ENCODE measurements at regions not wholly inside any gene's neighbourhood (a gene's known extent, or its start where the extent isn't known, plus 50 kb on each side); places are given as distances from the start of the nearest gene placed in this dataset.

DNA sequence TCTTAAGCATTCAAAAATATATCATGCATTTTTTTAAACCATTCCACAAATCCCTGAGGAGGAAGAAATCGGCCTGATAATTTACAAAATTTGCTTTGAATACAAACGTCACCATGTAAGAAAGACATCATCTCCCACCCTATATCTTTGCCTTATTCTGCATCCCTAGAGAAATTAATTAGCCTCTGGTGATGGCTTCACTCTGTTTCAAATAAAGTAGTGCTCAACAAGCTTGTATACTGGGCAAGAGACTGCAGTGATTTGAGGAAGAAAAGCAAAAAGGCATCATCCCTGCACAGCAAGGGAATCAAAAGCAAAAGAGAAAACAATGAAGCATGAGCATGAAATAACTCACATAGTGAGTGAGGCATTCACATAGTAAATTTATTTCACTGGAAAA is 375.5 kb downstream of the CDH7 start:
- no peaks in the 10 kb centered on the region for H3K9me3 ChIP-seq (ENCODE audit: insufficient read depth, low read length)
- no peak for TF ChIP-seq EZH2phosphoT487 (conservative IDR thresholded peaks at IDR 0.05; ENCODE audit: low read length)
- TF ChIP-seq, protein P1, sequence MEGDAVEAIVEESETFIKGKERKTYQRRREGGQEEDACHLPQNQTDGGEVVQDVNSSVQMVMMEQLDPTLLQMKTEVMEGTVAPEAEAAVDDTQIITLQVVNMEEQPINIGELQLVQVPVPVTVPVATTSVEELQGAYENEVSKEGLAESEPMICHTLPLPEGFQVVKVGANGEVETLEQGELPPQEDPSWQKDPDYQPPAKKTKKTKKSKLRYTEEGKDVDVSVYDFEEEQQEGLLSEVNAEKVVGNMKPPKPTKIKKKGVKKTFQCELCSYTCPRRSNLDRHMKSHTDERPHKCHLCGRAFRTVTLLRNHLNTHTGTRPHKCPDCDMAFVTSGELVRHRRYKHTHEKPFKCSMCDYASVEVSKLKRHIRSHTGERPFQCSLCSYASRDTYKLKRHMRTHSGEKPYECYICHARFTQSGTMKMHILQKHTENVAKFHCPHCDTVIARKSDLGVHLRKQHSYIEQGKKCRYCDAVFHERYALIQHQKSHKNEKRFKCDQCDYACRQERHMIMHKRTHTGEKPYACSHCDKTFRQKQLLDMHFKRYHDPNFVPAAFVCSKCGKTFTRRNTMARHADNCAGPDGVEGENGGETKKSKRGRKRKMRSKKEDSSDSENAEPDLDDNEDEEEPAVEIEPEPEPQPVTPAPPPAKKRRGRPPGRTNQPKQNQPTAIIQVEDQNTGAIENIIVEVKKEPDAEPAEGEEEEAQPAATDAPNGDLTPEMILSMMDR (IDR thresholded peaks at IDR 0.05; ENCODE audit: insufficient read depth, low read length, poor library complexity, severe bottlenecking) = no peak
- no peaks in the 10 kb centered on the region for H4K20me1 ChIP-seq (ENCODE audit: low read depth, low read length)
- H3K9ac ChIP-seq (ENCODE audit: low read length) = no peak overlapping the region
- no peak overlapping the region for H3K4me3 ChIP-seq (ENCODE audit: insufficient read depth, low read length, poor library complexity, severe bottlenecking)
- no peaks in the 10 kb centered on the region for H3K27me3 ChIP-seq (ENCODE audit: low read length)
- H3K9me2 ChIP-seq (replicated peaks; ENCODE audit: insufficient read depth, low read length) = no peaks in the 10 kb centered on the region
- H3K4me2 ChIP-seq (ENCODE audit: low read depth, low read length, poor library complexity, severe bottlenecking) = no peak overlapping the region
- no peaks in the 10 kb centered on the region for H3K36me3 ChIP-seq (ENCODE audit: low read length)
- H3K79me2 ChIP-seq (ENCODE audit: insufficient read depth, low read length) = no peaks in the 10 kb centered on the region
- no peak overlapping the region for H3K27ac ChIP-seq (ENCODE audit: low read depth, low read length)
- H3F3A ChIP-seq (ENCODE audit: insufficient read depth) = no peaks in the 10 kb centered on the region
- H2AFZ ChIP-seq (ENCODE audit: low read depth, low read length, severe bottlenecking) = no peak overlapping the region

DNA sequence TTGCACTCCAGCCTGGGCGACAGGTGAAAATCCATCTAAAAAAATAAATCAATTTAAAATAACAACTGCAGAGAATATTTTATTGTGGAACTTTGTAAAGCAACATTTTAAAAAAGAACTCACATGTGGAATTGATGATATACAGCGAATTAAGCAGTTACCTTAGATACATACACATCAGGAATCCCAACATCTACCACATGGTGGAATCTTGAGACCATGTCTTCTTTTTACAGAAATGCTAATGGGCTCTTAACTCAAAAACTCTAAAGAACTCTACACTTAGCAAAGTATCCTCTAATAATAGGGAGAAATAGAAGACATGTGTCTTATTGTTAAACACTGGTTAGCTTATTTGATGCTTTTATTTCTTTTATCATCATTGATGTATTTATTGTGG is 373.6 kb downstream of the CDH7 start:
- no peak overlapping the region for H3K4me3 ChIP-seq (ENCODE audit: insufficient read depth, low read length, poor library complexity, severe bottlenecking)
- no peak overlapping the region for H3K27ac ChIP-seq (ENCODE audit: low read depth, low read length)
- no peaks in the 10 kb centered on the region for H3K27me3 ChIP-seq (ENCODE audit: low read length)
- H3K9ac ChIP-seq (ENCODE audit: low read length) = no peak overlapping the region
- H3F3A ChIP-seq (ENCODE audit: insufficient read depth) = no peaks in the 10 kb centered on the region
- TF ChIP-seq, protein P1 (IDR thresholded peaks at IDR 0.05; ENCODE audit: insufficient read depth, low read length, poor library complexity, severe bottlenecking) = no peak
- no peak for TF ChIP-seq EZH2phosphoT487 (conservative IDR thresholded peaks at IDR 0.05; ENCODE audit: low read length)
- no peak overlapping the region for H3K4me2 ChIP-seq (ENCODE audit: low read depth, low read length, poor library complexity, severe bottlenecking)
- no peaks in the 10 kb centered on the region for H3K9me2 ChIP-seq (replicated peaks; ENCODE audit: insufficient read depth, low read length)
- H3K9me3 ChIP-seq (ENCODE audit: insufficient read depth, low read length) = no peaks in the 10 kb centered on the region
- H3K36me3 ChIP-seq (ENCODE audit: low read length) = no peaks in the 10 kb centered on the region
- H4K20me1 ChIP-seq (ENCODE audit: low read depth, low read length) = no peaks in the 10 kb centered on the region
- no peak overlapping the region for H2AFZ ChIP-seq (ENCODE audit: low read depth, low read length, severe bottlenecking)
- H3K79me2 ChIP-seq (ENCODE audit: insufficient read depth, low read length) = no peaks in the 10 kb centered on the region

DNA sequence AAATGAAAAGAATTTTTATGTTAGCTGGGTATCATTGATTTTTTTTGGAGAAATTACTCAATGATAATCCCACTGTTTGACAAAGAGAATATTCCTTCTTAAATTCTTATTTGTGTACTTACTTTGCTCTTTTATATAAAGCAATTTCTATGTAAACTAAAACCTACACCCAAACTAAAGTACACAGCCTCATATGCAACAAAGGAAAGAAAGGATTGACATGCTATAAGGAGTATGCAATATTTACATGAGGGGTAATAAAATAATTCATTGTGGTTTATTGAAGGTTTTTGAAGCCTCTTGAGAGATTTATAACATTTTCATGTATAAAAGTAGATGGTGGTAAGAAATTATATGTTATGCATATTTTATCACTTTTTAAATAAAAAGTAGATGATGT is 368.5 kb downstream of the CDH7 start:
- no peaks in the 10 kb centered on the region for H3K79me2 ChIP-seq (ENCODE audit: insufficient read depth, low read length)
- H3K36me3 ChIP-seq (ENCODE audit: low read length) = no peaks in the 10 kb centered on the region
- no peaks in the 10 kb centered on the region for H4K20me1 ChIP-seq (ENCODE audit: low read depth, low read length)
- H3K9me3 ChIP-seq (ENCODE audit: insufficient read depth, low read length) = no peaks in the 10 kb centered on the region
- no peak overlapping the region for H3K4me2 ChIP-seq (ENCODE audit: low read depth, low read length, poor library complexity, severe bottlenecking)
- no peak overlapping the region for H3K4me3 ChIP-seq (ENCODE audit: insufficient read depth, low read length, poor library complexity, severe bottlenecking)
- no peaks in the 10 kb centered on the region for H3K9me2 ChIP-seq (replicated peaks; ENCODE audit: insufficient read depth, low read length)
- H2AFZ ChIP-seq (ENCODE audit: low read depth, low read length, severe bottlenecking) = no peak overlapping the region
- no peaks in the 10 kb centered on the region for H3K27me3 ChIP-seq (ENCODE audit: low read length)
- no peak overlapping the region for H3K9ac ChIP-seq (ENCODE audit: low read length)
- H3K27ac ChIP-seq (ENCODE audit: low read depth, low read length) = no peak overlapping the region
- H3F3A ChIP-seq (ENCODE audit: insufficient read depth) = no peaks in the 10 kb centered on the region
- TF ChIP-seq, protein P1 (IDR thresholded peaks at IDR 0.05; ENCODE audit: insufficient read depth, low read length, poor library complexity, severe bottlenecking) = no peak

DNA sequence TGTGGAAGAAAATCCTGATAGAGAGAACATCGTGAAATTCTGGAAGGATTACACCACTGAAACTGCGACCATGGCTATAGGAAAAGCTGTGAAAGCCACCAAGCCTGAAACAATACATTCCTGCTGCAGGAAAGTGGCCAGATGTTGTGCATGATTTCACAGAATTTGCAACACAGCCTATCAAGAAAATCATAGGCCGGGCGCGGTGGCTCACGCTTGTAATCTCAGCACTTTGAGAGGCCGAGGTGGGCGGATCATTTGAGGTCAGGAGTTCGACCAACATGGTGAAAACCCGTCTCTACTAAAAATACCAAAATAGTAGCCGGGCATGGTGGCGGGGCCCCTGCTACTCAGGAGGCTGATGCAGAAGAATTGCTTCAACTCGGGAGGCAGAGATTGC is 360.2 kb downstream of the CDH7 start:
- no peak overlapping the region for H3K4me3 ChIP-seq (ENCODE audit: insufficient read depth, low read length, poor library complexity, severe bottlenecking)
- H3K79me2 ChIP-seq (ENCODE audit: insufficient read depth, low read length) = no peaks in the 10 kb centered on the region
- TF ChIP-seq, protein P1 (IDR thresholded peaks at IDR 0.05; ENCODE audit: insufficient read depth, low read length, poor library complexity, severe bottlenecking) = no peak
- TF ChIP-seq EZH2phosphoT487 (conservative IDR thresholded peaks at IDR 0.05; ENCODE audit: low read length) = no peak
- H2AFZ ChIP-seq (ENCODE audit: low read depth, low read length, severe bottlenecking) = no peak overlapping the region
- no peaks in the 10 kb centered on the region for H3K27me3 ChIP-seq (ENCODE audit: low read length)
- no peak overlapping the region for H3K9ac ChIP-seq (ENCODE audit: low read length)
- no peaks in the 10 kb centered on the region for H3F3A ChIP-seq (ENCODE audit: insufficient read depth)
- no peaks in the 10 kb centered on the region for H4K20me1 ChIP-seq (ENCODE audit: low read depth, low read length)
- H3K27ac ChIP-seq (ENCODE audit: low read depth, low read length) = no peak overlapping the region
- no peaks in the 10 kb centered on the region for H3K9me2 ChIP-seq (replicated peaks; ENCODE audit: insufficient read depth, low read length)
- no peaks in the 10 kb centered on the region for H3K36me3 ChIP-seq (ENCODE audit: low read length)
- no peak overlapping the region for H3K4me2 ChIP-seq (ENCODE audit: low read depth, low read length, poor library complexity, severe bottlenecking)
- no peaks in the 10 kb centered on the region for H3K9me3 ChIP-seq (ENCODE audit: insufficient read depth, low read length)
